Epithelial cell of prostate (primary cell): ENCODE measurements at regions not wholly inside any gene's neighbourhood (a gene's known extent, or its start where the extent isn't known, plus 50 kb on each side); places are given as distances from the start of the nearest gene placed in this dataset.

Experiments
- DNase-seq: peaks from one replicate; pipeline ENCODE4 v3.0.0-alpha.2; 2011; ENCODE audit warnings: low read depth, low spot score
- H3K27ac ChIP-seq: fragments of 450-650 bp; 2 replicates; pipeline ENCODE4 v1.5.1; 2017; ENCODE audit warnings: mild to moderate bottlenecking

- DNase-seq: no peak
- no peak overlapping the region for H3K27ac ChIP-seq
These were observed 213.7 kb upstream of the RORA start for GRCh38 chr15:61442821-61443220.

DNA sequence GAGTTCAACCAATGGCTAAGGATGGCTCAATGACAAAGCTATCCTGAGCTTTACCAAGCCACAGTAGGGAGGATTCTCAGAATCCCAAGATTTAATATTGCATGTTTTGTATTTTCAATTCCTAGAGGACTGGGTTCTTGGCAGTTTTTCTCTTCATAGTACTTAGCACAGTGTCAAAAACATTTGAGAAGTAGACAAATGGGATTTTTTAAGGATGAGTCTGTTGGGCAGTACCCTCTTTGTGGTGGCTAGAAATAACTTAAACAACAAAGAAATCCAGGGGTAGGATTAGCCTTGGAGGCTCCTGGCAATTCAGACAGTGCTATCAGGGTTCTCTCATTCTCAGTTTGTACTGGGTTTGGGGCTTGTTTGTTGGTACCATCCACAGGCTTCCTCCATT, 212.8 kb upstream of the RORA start:
- DNase-seq: no peak
- no peak overlapping the region for H3K27ac ChIP-seq

DNA sequence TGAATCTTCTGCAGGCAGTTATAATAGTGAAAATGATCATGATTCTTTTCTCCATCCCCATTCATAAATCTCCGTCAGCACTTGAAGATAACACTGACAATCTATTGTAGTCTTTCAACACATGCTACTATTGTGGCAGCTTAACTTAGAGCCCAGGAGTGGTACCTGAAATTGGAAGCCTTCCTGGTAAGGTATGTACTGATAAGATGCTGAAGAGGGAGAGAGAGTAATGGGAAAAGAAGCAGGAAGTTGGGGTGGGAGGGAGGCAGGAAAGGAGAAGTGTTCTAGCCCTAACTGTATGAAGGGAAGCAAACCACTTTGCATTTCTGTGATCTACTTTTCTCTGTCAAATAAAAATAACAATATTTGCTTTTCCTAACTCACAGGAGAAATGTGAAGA, 197.4 kb upstream of the RORA start:
- DNase-seq: no peak
- no peak overlapping the region for H3K27ac ChIP-seq

DNA sequence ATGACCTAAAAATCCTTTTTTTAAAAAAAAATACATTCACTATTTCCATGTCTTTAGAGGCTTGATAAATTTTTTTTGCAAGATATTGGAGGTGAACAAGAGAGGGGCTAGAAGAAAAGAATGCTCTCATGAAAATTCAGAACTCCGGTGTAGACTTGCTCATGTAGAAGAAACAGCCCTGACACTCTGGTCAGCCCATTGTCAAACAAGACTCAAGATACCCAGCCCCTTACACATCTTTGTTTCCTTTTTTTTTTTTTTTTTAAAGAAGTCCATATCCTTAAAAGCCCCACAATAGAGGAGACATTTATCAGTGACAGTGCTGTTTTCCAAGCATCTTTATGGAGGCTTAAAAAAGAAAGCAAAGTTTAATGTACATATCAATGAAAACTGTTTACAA, 196.8 kb upstream of the RORA start:
- DNase-seq: no peak
- H3K27ac ChIP-seq: no peak overlapping the region

DNA sequence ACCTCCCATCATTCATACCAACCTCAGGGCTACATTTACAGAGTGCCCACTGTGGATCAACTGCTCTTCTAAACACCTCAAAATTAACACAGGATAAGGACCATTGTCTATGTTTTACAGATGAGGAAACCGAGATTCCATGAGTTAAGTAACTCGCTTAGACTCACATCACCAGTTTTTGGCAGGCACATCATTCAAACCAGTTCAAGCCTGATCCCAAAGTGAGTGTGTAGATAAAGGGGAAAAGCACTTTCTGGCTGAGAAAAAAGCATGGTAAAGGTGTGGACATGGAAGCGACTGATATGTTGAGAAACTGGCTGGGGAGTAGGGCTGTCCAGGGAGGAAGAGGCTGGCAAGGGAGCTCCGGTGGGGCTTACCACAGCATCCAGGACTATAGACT, 193.7 kb upstream of the RORA start:
- DNase-seq: no peak
- H3K27ac ChIP-seq: no peak overlapping the region

DNA sequence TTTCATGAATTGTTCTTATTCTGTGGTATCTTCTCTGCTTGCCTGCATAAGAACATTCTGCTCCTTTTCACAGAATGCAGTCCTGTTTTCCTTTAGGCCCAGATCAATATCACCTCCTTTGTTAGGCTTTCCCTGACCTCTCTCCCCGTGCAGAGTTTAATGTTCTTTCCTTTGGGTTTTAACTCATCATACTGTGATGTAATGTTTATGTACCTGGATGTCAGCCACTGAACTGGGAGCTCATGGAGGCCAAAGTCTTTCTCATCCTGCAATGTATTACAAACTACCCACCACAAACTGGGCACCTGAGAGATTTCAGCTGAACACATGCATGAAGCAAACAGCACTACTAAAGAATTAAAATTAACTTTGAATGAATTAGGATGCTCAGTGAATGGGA, 192.8 kb upstream of the RORA start:
- no peak overlapping the region for H3K27ac ChIP-seq

DNA sequence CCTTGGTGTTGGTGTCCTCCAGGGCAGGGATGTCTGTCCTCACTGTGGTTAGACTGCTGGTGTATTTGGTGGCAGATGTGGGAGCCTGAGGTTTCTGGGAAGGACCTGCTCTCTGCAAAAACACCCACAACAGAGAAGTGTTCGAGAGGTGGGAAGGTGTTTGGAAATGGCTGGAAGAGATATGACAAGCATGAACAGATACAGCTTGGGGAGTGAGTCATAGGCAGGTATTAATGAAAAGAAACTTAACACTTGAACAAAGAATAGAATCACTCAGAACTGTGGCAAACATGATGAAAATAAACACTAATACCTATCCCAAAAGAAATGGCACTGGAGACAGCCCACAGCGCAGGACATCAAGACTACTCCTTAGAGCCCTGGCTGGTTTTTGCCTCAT, 192.4 kb upstream of the RORA start:
- no peak for DNase-seq
- H3K27ac ChIP-seq: no peak overlapping the region

More for the DNA sequence above, 192.8 kb upstream of the RORA start:
- DNase-seq: no peak

- no peak for DNase-seq
- H3K27ac ChIP-seq: no peak overlapping the region
These were observed 191.4 kb upstream of the RORA start for GRCh38 chr15:61420546-61420945.

DNA sequence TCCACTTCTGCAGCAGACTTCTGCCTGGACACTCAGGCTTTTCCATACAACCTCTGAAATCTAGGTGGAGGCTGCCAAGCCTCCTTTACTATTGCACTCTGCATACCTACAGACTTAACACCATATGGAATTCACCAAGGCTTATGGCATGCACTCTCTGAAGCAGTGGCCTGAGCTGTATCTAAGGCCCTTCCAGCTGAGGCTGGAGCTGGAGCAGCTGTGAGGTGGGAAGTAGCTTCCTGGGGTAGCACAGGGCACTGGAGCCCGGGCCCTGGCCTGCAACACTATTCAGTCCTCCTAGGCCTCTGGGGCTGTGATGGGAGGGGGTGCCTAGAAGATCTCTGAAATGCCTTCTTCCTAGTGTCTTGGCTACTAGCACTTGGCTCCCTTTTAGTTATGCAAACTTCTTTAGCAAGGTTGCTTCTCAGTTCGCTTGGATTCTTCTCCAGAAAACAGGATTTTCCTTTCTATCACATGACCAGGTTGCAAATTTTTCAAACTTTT, 186.6 kb upstream of the RORA start:
- no peak for DNase-seq
- no peak overlapping the region for H3K27ac ChIP-seq

GRCh38 chr15:61411902-61412510, 182.9 kb upstream of the RORA start:
- no peak overlapping the region for H3K27ac ChIP-seq
- DNase-seq: no peak

GRCh38 chr15:61410662-61411061, 181.6 kb upstream of the RORA start:
- no peak for DNase-seq
- no peak overlapping the region for H3K27ac ChIP-seq

DNA sequence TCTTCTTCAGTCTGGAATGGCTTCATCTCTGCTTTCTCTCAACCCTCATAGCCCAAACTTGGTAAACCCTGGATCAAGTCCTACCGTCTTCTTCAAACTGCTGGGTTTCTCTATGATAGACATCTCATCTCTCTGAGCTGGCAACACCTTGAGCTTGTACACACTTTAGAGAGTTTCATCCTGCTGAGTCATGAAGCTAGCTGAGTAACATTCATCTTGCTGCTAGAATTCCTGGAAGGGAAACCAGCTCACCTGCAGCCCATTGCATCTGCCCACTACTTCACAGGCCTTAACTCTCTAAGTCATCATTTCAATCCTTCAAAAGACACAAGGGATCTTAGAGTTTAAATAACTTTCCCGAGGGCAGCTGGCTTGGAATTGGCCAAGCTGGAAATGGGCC, 175.5 kb upstream of the RORA start:
- no peak overlapping the region for H3K27ac ChIP-seq
- no peak for DNase-seq

GRCh38 chr15:61403884-61404283, 174.8 kb upstream of the RORA start:
- no peak for DNase-seq
- no peak overlapping the region for H3K27ac ChIP-seq

DNA sequence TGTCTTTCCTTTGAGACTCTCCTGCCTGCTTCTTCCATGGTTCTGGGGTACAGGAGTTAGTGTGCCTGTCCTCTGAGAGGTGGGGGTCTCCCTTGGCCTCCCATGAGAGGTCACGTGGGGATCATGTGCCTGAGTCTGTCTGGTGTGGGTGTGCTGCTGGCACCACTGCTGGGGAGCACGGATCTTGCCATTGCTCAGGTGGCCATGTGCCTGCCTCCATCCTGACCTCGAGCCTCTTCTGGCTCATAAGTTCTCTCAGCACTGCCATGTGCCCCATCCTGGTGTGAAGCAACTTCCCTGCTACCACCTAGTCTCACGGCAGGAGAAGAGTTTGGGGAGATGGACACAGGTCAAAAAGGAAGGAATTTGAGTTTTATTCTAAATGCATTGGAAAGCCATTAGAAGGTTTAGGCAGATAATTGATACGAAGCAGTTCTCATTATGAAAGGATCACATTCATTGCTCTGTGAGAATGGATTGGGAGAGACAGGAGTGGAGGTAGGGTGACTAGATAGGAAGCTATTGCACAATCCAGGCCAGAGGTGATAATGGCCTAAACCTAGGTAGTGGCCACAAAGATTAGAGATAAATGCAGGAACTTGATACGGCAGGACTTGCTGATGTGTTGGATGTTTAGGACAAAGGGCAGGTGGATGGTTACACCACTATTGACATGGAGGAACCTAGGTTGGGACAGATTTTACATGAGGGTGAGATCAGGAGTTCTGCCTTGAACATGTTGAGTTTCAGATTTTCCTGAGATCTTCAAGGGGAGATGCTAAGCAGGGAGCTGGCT, 173.0 kb upstream of the RORA start:
- H3K27ac ChIP-seq: no peak overlapping the region
- no peak for DNase-seq

GRCh38 chr15:61398310-61398709, 169.2 kb upstream of the RORA start:
- H3K27ac ChIP-seq: no peak overlapping the region
- DNase-seq: no peak

DNA sequence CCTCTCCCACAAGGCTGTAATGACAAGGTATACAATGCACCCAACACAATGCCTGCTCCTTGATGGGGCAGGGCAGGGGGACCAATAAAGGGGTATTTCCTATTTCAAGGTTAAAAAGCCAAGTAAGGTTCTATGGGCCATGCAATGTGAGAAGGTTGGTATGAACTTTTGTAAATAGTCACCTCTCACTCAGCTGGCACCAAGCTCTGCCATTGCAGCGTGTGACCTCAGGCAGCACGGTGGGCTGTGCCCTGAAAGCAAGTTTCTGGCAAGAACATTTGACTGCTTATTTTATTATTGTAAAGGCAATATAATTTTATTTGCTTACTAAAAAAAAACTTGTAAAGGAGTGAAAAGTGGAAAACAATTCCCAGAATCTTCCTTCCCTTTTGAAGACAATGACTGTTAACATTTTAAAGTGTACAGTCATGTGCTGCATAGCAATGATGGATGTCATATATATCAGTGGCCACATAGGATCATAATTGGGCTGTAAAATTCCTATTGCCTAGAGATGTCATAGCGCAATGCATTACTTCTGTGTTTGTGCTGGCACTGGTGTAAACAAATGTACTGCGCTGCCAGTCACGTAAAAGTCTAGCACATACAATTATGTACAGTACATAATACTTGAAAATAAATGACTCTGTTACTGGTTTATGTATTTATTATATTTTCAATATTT, 167.3 kb upstream of the RORA start:
- no peak for DNase-seq
- no peak overlapping the region for H3K27ac ChIP-seq

DNA sequence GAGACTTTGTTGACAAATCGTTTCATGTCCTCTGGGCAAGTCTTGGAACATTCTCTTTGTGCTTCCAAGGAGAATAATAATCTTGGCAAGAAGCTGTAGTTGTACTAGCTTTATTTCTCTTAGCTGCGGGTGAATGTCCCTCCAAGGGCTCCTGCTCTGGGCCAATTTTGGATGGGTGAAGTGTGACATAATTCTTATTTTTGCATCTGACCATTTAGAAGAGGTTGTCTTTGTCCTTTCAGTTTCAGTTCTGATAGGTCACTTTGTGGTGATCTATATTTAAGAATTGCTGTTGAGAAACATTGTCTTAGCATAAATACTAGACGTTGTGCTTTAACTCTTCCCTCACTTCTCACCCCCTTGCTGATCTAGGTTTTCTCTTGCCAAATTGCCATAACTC, 164.8 kb upstream of the RORA start:
- no peak overlapping the region for H3K27ac ChIP-seq
- no peak for DNase-seq

GRCh38 chr15:61393524-61393923, 164.4 kb upstream of the RORA start:
- H3K27ac ChIP-seq: no peak overlapping the region
- DNase-seq: no peak

DNA sequence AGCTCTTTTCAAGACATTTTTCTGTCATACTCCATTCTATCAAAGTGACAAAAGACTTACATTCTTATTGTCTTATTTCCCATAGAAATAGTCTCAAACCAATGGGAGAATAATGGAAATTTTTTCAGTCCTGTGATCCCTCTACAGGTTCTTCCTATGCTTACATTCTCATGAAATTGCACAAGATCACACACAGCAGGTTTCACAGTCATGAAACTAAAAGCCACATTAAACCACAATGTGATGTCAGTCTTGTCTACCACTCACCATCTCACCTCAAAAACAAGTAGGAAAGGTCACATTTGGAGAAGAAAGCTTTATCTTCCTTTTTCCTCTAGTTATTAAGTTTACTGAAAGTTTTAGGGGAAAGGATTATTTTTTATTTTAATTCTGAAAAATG, 161.0 kb upstream of the RORA start:
- no peak for DNase-seq
- no peak overlapping the region for H3K27ac ChIP-seq

GRCh38 chr15:61389334-61390028, 160.4 kb upstream of the RORA start:
- DNase-seq: no peak
- no peak overlapping the region for H3K27ac ChIP-seq

DNA sequence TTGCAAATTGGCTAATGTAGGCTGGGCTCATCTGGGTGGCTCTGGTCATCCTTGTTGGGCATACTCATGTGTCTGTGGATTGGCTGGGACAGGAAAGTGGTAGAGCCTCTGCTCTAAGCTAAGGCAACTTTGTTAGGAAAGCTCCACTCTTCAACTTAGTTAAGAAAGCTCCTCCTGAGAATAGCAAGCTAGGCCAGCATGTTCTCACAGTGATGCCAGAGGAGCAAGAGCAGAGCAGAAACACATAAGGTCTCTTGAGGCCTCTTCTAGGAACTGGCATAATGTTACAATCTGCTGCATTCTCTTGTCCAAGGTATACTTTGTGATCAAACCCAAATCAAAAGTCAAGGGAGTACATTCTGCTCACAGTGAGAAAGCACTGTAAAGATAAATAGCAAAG, 158.6 kb upstream of the RORA start:
- H3K27ac ChIP-seq: no peak overlapping the region
- DNase-seq: no peak
